CD14-positive monocyte (primary cell): ENCODE measurements at regions not wholly inside any gene's neighbourhood (a gene's known extent, or its start where the extent isn't known, plus 50 kb on each side); places are given as distances from the start of the nearest gene placed in this dataset.

Experiments used
- DNase-seq, 3 donors: peaks; one replicate each; pipeline ENCODE4 v3.0.0-alpha.2; 2011 to 2022
- H2AFZ ChIP-seq: 2 replicates; pipeline ENCODE4 v1.6.0; 2012; ENCODE audit warnings: mild to moderate bottlenecking, low read depth, low read length, inconsistent platforms; ENCODE audit not compliant: insufficient read depth, poor library complexity, severe bottlenecking
- H3K27ac ChIP-seq, 2 donors: 1 replicate in 1 of 2; 2 replicates in 1 of 2; pipeline ENCODE4 v1.5.1; 2012 to 2013; ENCODE audit warnings: low read length in 2 of 2, control low read depth in 1 of 2, inconsistent platforms in 1 of 2, low read depth in 1 of 2, mild to moderate bottlenecking in 1 of 2
- H3K27me3 ChIP-seq, 2 donors: one replicate each; pipeline versions ENCODE4 v1.6.0 to v1.6.1; 2011 to 2013; ENCODE audit warnings: low read length in 2 of 2; ENCODE audit not compliant: control insufficient read depth in 2 of 2, insufficient read depth in 2 of 2
- H3K36me3 ChIP-seq, 2 donors: replicated peaks in 1 of 2; 1 replicate in 1 of 2; 2 replicates in 1 of 2; pipeline versions ENCODE4 v1.5.1 to v1.6.1; 2012 to 2013; ENCODE audit warnings: low read length in 2 of 2, control low read depth in 1 of 2, inconsistent platforms in 1 of 2, mild to moderate bottlenecking in 1 of 2; ENCODE audit not compliant: insufficient read depth in 2 of 2, control insufficient read depth in 1 of 2
- H3K4me1 ChIP-seq, 2 donors: 1 replicate in 1 of 2; 2 replicates in 1 of 2; pipeline versions ENCODE4 v1.5.1 to v1.6.1; 2012 to 2013; ENCODE audit warnings: low read length in 2 of 2, control low read depth in 1 of 2, inconsistent platforms in 1 of 2, mild to moderate bottlenecking in 1 of 2, moderate library complexity in 1 of 2; ENCODE audit not compliant: insufficient read depth in 2 of 2, control insufficient read depth in 1 of 2
- H3K4me2 ChIP-seq: replicated peaks from 2 replicates; pipeline ENCODE3; 2012; ENCODE audit warnings: low read length, moderate library complexity, mild to moderate bottlenecking; ENCODE audit not compliant: poor library complexity, severe bottlenecking; ENCODE audit errors: extremely low read depth
- H3K4me3 ChIP-seq, 3 experiments: fragments of 200-600 bp in 1 of 3; sonication (generic) in 1 of 3; replicated peaks in 1 of 3; 1 replicate in 2 of 3; 2 replicates in 1 of 3; pipeline ENCODE4 v1.5.1; 2011 to 2013; ENCODE audit warnings: low read length in 3 of 3, mild to moderate bottlenecking in 3 of 3, control low read depth in 2 of 3, low read depth in 2 of 3, inconsistent platforms in 1 of 3, moderate library complexity in 1 of 3
- H3K79me2 ChIP-seq: 2 replicates; pipeline ENCODE4 v1.6.0; 2012; ENCODE audit warnings: mild to moderate bottlenecking, control low read depth, inconsistent platforms, low read length, moderate library complexity; ENCODE audit not compliant: insufficient read depth
- H3K9ac ChIP-seq: 2 replicates; pipeline ENCODE4 v1.6.0; 2017; ENCODE audit warnings: low read length, mild to moderate bottlenecking; ENCODE audit not compliant: insufficient read depth, poor library complexity, severe bottlenecking
- H3K9me3 ChIP-seq, 2 donors: replicated peaks in 1 of 2; 1 replicate in 1 of 2; 2 replicates in 1 of 2; pipeline versions ENCODE4 v1.5.1 to v1.6.1; 2012 to 2013; ENCODE audit warnings: low read length in 2 of 2, control low read depth in 1 of 2; ENCODE audit not compliant: control insufficient read depth in 1 of 2, insufficient read depth in 1 of 2
- H4K20me1 ChIP-seq: 2 replicates; pipeline ENCODE4 v1.6.0; 2012; ENCODE audit warnings: mild to moderate bottlenecking, low read length, control low read depth, moderate library complexity; ENCODE audit not compliant: insufficient read depth
- H3K27ac Mint-ChIP-seq, 7 donors: one replicate each; pipeline ENCODE4 v1.8.0; 2020; ENCODE audit warnings: mild to moderate bottlenecking in 7 of 7, mixed read lengths in 7 of 7, moderate library complexity in 6 of 7, inconsistent platforms in 2 of 7
- H3K27me3 Mint-ChIP-seq, 3 donors: one replicate each; pipeline ENCODE4 v1.8.0; 2021 to 2022; ENCODE audit warnings: low read depth in 3 of 3, mild to moderate bottlenecking in 3 of 3, mixed read lengths in 3 of 3, moderate library complexity in 3 of 3, inconsistent platforms in 1 of 3
- H3K36me3 Mint-ChIP-seq, 2 donors: one replicate each; pipeline ENCODE4 v1.8.0; 2020; ENCODE audit warnings: mixed read lengths in 2 of 2, inconsistent platforms in 1 of 2, mild to moderate bottlenecking in 1 of 2
- H3K4me1 Mint-ChIP-seq: one replicate; pipeline ENCODE4 v1.8.0; 2020; ENCODE audit warnings: mild to moderate bottlenecking, mixed read lengths
- H3K4me3 Mint-ChIP-seq, 2 donors: one replicate each; pipeline ENCODE4 v1.8.0; 2020; ENCODE audit warnings: mild to moderate bottlenecking in 2 of 2, mixed read lengths in 2 of 2, moderate library complexity in 1 of 2
- H3K9me3 Mint-ChIP-seq, 7 donors: one replicate each; pipeline ENCODE4 v1.8.0; 2020 to 2022; ENCODE audit warnings: mixed read lengths in 7 of 7, mild to moderate bottlenecking in 6 of 7, moderate library complexity in 6 of 7, inconsistent platforms in 2 of 7
- WGBS: methylation state at CpG from one replicate; pipeline ENCODE4 v1.1.5; 2013; ENCODE audit warnings: missing lambda C conversion rate; ENCODE audit not compliant: insufficient coverage; 5-methylcytosine and 5-hydroxymethylcytosine counted together
- intact Hi-C, 2 donors: fragments of 100-400 bp; cut with micrococcal nuclease; formaldehyde crosslinking; loops; one replicate each; pipeline versions ENCODE4 v1.15.0 to v1.15.1; 2023
- TF ChIP-seq, protein P1 (sequence below): fragments of 200-600 bp; IDR thresholded peaks from one replicate; pipeline ENCODE4 v1.8.0; 2022; ENCODE audit warnings: antibody characterized with exemption, mild to moderate bottlenecking

DNA sequence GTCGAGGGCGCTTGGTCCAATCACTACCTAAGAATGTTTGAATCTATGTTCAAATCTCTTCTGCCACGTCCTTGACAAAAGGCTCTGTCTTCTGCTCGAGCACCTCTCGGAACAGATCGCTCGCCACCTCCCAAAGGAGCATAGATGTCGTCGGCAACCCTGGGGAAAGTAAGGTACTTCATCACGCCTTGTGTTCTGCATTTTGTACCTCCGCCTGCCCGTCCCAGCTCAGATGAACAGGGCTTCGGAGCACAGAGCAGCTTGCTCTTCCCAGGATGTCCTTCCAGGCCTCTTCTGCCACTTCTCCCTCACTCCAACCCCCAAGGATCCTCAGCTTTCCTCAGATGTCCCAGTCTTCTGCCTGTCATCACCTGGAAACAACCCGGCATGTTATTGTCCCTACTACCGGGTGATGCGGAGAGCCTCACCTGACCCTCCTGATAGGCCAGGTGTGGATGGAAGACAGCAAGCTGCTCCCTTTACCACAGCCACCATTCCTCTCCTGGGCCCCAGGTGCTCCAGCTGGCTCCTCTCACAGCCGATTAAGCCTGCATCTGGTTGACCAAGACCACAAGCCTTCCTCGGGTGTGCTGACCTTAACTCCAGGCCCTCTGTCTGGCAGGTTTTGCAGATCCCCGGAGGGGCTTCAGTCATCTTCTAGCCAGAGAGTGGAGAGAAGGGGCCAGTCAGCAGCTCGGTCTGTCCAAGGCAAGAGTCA is 270.5 kb downstream of the FAM43A start:
- peaks cover 0 to 3% (median 0%) of the 10 kb centered on the region in 7 donors for H3K9me3 Mint-ChIP-seq
- no peak for DNase-seq
- Histone ChIP-seq H2AFZ (no peak overlapping the region), H3K27ac (no peak overlapping the region), H3K4me1 (peaks cover 6 to 11% of the 10 kb centered on the region in 2 donors), H3K36me3 (no peaks in the 10 kb centered on the region), H3K9ac (no peak overlapping the region), H3K4me2 (no peak overlapping the region), H3K4me3 (no peak overlapping the region), H4K20me1 (no peaks in the 10 kb centered on the region), H3K9me3 (no peaks in the 10 kb centered on the region), H3K79me2 (no peaks in the 10 kb centered on the region), H3K27me3 (no peaks in the 10 kb centered on the region)
- TF ChIP-seq, protein P1, sequence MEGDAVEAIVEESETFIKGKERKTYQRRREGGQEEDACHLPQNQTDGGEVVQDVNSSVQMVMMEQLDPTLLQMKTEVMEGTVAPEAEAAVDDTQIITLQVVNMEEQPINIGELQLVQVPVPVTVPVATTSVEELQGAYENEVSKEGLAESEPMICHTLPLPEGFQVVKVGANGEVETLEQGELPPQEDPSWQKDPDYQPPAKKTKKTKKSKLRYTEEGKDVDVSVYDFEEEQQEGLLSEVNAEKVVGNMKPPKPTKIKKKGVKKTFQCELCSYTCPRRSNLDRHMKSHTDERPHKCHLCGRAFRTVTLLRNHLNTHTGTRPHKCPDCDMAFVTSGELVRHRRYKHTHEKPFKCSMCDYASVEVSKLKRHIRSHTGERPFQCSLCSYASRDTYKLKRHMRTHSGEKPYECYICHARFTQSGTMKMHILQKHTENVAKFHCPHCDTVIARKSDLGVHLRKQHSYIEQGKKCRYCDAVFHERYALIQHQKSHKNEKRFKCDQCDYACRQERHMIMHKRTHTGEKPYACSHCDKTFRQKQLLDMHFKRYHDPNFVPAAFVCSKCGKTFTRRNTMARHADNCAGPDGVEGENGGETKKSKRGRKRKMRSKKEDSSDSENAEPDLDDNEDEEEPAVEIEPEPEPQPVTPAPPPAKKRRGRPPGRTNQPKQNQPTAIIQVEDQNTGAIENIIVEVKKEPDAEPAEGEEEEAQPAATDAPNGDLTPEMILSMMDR, result no peak
- WGBS, result 94% methylated on average over 20 of the region's 20 CpGs
- H3K27me3 Mint-ChIP-seq, result peaks cover 0 to 6% (median 6%) of the 10 kb centered on the region in 3 donors
- H3K27ac Mint-ChIP-seq, result no peak overlapping the region
- H3K4me3 Mint-ChIP-seq, result no peak overlapping the region
- H3K36me3 Mint-ChIP-seq, result no peaks in the 10 kb centered on the region
- H3K4me1 Mint-ChIP-seq, result peaks cover 21% of the 10 kb centered on the region
- intact Hi-C loops, result loop anchor here in 1 of 2 donors (10.0 kb wide), 1 partner anchor 271 kb away; the partner anchor contains the start of gene FAM43A

DNA sequence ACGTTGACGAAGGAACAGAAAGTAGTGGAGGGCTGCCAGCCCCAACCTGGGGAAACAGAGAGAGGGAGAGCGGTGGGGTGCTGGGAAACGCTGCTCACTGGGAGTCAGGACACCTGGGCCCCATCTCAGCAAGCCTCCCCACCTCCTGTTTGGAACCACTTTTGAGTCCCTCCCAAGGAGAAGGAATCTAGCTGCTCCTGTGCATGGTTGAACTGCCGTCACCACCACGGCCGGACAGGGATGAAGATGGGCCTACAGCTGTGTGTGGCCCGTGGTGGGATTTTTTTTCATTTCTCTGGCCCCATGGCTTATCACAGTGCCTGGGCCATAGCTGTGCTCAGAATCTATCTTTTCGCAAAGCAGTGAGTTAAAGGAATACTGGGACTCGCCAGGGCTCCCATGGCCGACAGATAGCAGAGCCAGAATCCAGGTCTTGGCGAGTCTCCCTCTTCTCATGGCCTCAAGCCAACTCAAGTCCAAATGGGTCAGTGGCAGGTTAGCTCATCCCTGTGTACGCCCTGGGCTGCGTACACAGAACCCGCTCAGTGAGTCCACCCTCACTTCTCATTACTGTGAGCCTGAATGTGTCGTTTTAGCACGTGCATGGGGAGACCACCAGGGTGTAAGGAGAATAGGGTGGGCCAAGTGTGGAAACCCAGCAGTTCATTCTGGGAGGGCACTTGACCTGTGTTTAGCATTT is 271.2 kb downstream of the FAM43A start:
- Mint-ChIP-seq H3K27ac (no peak overlapping the region), H3K4me3 (no peak overlapping the region), H3K4me1 (peaks cover 18% of the 10 kb centered on the region), H3K36me3 (no peaks in the 10 kb centered on the region), H3K9me3 (peaks cover 0 to under 1% (median 0%) of the 10 kb centered on the region in 7 donors), H3K27me3 (peaks cover 0 to 8% (median 4%) of the 10 kb centered on the region in 3 donors)
- Histone ChIP-seq H3K27ac (no peak overlapping the region), H3K79me2 (no peaks in the 10 kb centered on the region), H2AFZ (no peak overlapping the region), H4K20me1 (no peaks in the 10 kb centered on the region), H3K4me2 (no peak overlapping the region), H3K9ac (no peak overlapping the region), H3K4me1 (peaks cover 6 to 11% of the 10 kb centered on the region in 2 donors), H3K27me3 (no peaks in the 10 kb centered on the region), H3K4me3 (no peak overlapping the region), H3K9me3 (no peaks in the 10 kb centered on the region), H3K36me3 (no peaks in the 10 kb centered on the region)
- DNase-seq, result no peak
- intact Hi-C loops, result loop anchor here in 1 of 2 donors (10.0 kb wide), 1 partner anchor 272 kb away; the partner anchor contains the start of gene FAM43A
- 98% methylated on average over 8 of the region's 17 CpGs for WGBS
- TF ChIP-seq, protein P1, result no peak
